Thoracic aorta (tissue), 2 donors: ENCODE measurements at regions not wholly inside any gene's neighbourhood (a gene's known extent, or its start where the extent isn't known, plus 50 kb on each side); places are given as distances from the start of the nearest gene placed in this dataset.

Experiments
- ATAC-seq: fragments of 150-250 bp; one replicate; pipeline ENCODE4 v1.8.0; 2017; ENCODE audit warnings: low read depth; ENCODE audit not compliant: insufficient number of reproducible peaks, low FRiP score
- DNase-seq: peaks from one replicate; pipeline ENCODE4 v3.0.0-alpha.2; 2020; ENCODE audit warnings: low spot score
- H3K27ac ChIP-seq, 2 donors: fragments of 200-600 bp; sonication (generic); 1 replicate in 1 of 2; 2 replicates in 1 of 2; pipeline ENCODE4 v1.5.1; 2016; ENCODE audit warnings: mild to moderate bottlenecking in 2 of 2, moderate library complexity in 2 of 2
- H3K27me3 ChIP-seq: fragments of 200-600 bp; sonication (generic); replicated peaks from 2 replicates; pipeline ENCODE4 v1.6.0; 2016; ENCODE audit warnings: mild to moderate bottlenecking; ENCODE audit not compliant: insufficient read depth
- H3K36me3 ChIP-seq: fragments of 200-600 bp; sonication (generic); one replicate; pipeline ENCODE4 v1.5.1; 2016
- H3K4me1 ChIP-seq, 2 donors: fragments of 200-600 bp; sonication (generic); 1 replicate in 1 of 2; 2 replicates in 1 of 2; pipeline versions ENCODE4 v1.5.1 to v1.6.0; 2016; ENCODE audit warnings: low read depth in 2 of 2, mild to moderate bottlenecking in 1 of 2; ENCODE audit not compliant: control insufficient read depth in 1 of 2
- H3K4me3 ChIP-seq: fragments of 200-600 bp; sonication (generic); 2 replicates; pipeline ENCODE4 v1.5.1; 2016; ENCODE audit warnings: mild to moderate bottlenecking
- H3K9me3 ChIP-seq: fragments of 200-600 bp; sonication (generic); 2 replicates; pipeline ENCODE4 v1.5.1; 2016
- TF ChIP-seq, protein P1 (sequence below): fragments of 200-600 bp; sonication (generic); IDR thresholded peaks from one replicate; pipeline ENCODE4 v1.5.1; 2019; ENCODE audit warnings: antibody characterized with exemption

GRCh38 chr5:125023673-125024072 lies 277.2 kb upstream of the ZNF608 start:
- H3K4me1 ChIP-seq = no peaks in the 10 kb centered on the region
- TF ChIP-seq, protein P1, sequence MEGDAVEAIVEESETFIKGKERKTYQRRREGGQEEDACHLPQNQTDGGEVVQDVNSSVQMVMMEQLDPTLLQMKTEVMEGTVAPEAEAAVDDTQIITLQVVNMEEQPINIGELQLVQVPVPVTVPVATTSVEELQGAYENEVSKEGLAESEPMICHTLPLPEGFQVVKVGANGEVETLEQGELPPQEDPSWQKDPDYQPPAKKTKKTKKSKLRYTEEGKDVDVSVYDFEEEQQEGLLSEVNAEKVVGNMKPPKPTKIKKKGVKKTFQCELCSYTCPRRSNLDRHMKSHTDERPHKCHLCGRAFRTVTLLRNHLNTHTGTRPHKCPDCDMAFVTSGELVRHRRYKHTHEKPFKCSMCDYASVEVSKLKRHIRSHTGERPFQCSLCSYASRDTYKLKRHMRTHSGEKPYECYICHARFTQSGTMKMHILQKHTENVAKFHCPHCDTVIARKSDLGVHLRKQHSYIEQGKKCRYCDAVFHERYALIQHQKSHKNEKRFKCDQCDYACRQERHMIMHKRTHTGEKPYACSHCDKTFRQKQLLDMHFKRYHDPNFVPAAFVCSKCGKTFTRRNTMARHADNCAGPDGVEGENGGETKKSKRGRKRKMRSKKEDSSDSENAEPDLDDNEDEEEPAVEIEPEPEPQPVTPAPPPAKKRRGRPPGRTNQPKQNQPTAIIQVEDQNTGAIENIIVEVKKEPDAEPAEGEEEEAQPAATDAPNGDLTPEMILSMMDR = no peak

DNA sequence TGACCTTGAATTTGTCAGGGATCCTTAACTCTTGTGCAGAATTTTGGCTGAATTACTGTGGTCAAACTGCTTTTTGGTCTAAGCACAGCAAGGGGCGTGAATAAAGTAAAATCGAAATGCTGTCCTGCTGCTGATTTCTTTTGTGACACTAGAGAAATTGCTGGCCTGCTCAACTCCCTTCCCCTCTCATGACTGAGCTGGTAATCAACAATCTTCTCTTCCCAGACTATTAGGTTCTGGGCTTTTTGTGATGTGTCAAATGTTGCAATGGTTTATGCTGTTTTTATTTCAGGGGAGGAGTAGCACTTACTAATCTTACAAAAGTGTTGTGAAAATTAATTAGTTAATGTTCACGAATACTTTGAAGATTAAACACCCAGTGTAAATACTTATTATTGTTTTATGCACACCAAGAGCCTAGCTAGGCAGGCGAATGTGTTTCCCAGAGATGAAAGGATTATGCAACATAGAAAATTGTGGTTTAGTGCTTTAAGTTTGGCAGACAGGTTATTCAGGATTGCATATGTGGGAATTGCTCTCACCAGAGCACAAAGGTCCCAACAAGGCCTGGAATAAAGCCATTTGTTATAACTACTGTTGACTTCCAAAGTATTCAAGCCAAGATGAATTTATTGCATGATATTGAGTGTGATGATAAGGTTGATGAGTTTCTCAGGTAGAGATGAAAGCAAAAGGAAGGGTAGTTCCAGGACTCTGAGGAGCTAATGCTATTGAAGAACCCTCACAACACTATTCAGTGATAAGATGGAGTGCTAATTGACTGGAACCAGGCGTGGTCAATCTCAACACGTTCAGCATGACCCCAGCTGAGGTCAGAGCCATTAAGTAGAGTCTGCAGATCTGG lies 280.7 kb upstream of the ZNF608 start:
- Histone ChIP-seq H3K4me3 (no peak overlapping the region), H3K9me3 (no peaks in the 10 kb centered on the region), H3K27ac (no peak overlapping the region), H3K36me3 (no peaks in the 10 kb centered on the region), H3K27me3 (no peaks in the 10 kb centered on the region), H3K4me1 (no peaks in the 10 kb centered on the region)
- DNase-seq (no peak), ATAC-seq (no peak)
- TF ChIP-seq, protein P1 = no peak

More at GRCh38 chr5:125023673-125024072, 277.2 kb upstream of the ZNF608 start:
- no peak for ATAC-seq
- Histone ChIP-seq H3K27me3 (no peaks in the 10 kb centered on the region), H3K4me3 (no peak overlapping the region), H3K27ac (no peak overlapping the region), H3K36me3 (no peaks in the 10 kb centered on the region), H3K9me3 (no peaks in the 10 kb centered on the region)
- no peak for DNase-seq

- H3K27me3 ChIP-seq = no peaks in the 10 kb centered on the region
- TF ChIP-seq, protein P1 = no peak
- no peaks in the 10 kb centered on the region for H3K9me3 ChIP-seq
- no peaks in the 10 kb centered on the region for H3K4me1 ChIP-seq
- no peak overlapping the region for H3K4me3 ChIP-seq
- H3K27ac ChIP-seq = no peak overlapping the region
- DNase-seq = no peak
- no peak for ATAC-seq
- H3K36me3 ChIP-seq = no peaks in the 10 kb centered on the region
Observed at GRCh38 chr5:125032286-125032685, 285.8 kb upstream of the ZNF608 start.

GRCh38 chr5:125033602-125034001 lies 287.2 kb upstream of the ZNF608 start:
- Histone ChIP-seq H3K36me3 (no peaks in the 10 kb centered on the region), H3K27me3 (no peaks in the 10 kb centered on the region), H3K27ac (no peak overlapping the region), H3K4me3 (no peak overlapping the region), H3K9me3 (no peaks in the 10 kb centered on the region), H3K4me1 (no peaks in the 10 kb centered on the region)
- no peak for ATAC-seq
- no peak for DNase-seq
- TF ChIP-seq, protein P1 = no peak

DNA sequence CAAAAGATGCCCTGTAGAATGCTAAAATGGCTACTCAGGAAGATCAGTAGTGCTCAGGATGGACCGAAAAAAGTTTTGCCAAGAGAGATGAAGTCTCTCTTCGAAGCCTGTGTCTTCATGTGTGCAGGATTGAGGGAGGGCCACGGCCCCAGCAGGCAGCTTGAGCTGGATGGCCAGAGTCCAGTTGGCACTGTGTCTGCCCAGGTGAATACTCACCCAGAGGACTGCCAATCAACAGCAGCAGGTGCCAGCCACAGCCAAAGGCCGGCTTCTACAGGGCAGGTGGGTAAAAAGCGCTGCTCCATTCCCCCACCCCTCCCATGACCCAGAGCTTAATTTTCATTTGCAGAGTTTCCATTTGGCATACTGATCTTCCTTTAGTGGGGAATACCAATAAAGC lies 287.9 kb upstream of the ZNF608 start:
- H3K4me3 ChIP-seq = no peak overlapping the region
- TF ChIP-seq, protein P1 = no peak
- DNase-seq (no peak), ATAC-seq (no peak)
- no peaks in the 10 kb centered on the region for H3K9me3 ChIP-seq
- H3K27ac ChIP-seq = no peak overlapping the region
- H3K4me1 ChIP-seq = no peaks in the 10 kb centered on the region
- no peaks in the 10 kb centered on the region for H3K27me3 ChIP-seq
- no peaks in the 10 kb centered on the region for H3K36me3 ChIP-seq
